H1 (cell line): ENCODE measurements at regions not wholly inside any gene's neighbourhood (a gene's known extent, or its start where the extent isn't known, plus 50 kb on each side); places are given as distances from the start of the nearest gene placed in this dataset.

Experiments used
- CTCF ChIA-PET: fragments of 300-600 bp; sonication (Branson Sonifier 250); formaldehyde crosslinking; loops from one replicate; lab custom pipeline; 2021; ENCODE audit not compliant: partially characterized antibody; lab: Charles Lee
- POLR2A ChIA-PET: fragments of 300-600 bp; sonication (Branson Sonifier 250); formaldehyde crosslinking; loops from one replicate; lab custom pipeline; 2021; ENCODE audit warnings: inconsistent platforms; ENCODE audit not compliant: partially characterized antibody; lab: Charles Lee
- DNase-seq, 2 experiments: peaks; one replicate each; pipeline versions ENCODE4 v3.0.0 to v3.0.0-alpha.2; 2010 to 2022; ENCODE audit warnings: low spot score in 2 of 2, low read depth in 1 of 2, mixed read lengths in 1 of 2
- FAIRE-seq: peaks from 2 replicates; lab custom pipeline; 2011; peaks lifted over from hg19 to GRCh38; lab: Jason Lieb, UNC
- H2AFZ ChIP-seq: 2 replicates; pipeline ENCODE4 v1.8.1; 2012; ENCODE audit warnings: low read length, inconsistent platforms
- H2AK5ac ChIP-seq: 2 replicates; pipeline ENCODE4 v1.6.1; 2013; ENCODE audit warnings: low read depth, low read length
- H2BK120ac ChIP-seq: replicated peaks from 2 replicates; pipeline ENCODE3; 2013; ENCODE audit warnings: low read depth, low read length, inconsistent platforms
- H2BK12ac ChIP-seq: 2 replicates; pipeline ENCODE4 v1.6.1; 2013; ENCODE audit warnings: low read depth, low read length
- H2BK15ac ChIP-seq: 2 replicates; pipeline ENCODE4 v1.6.1; 2013; ENCODE audit warnings: low read length
- H2BK20ac ChIP-seq: 2 replicates; pipeline ENCODE4 v1.6.1; 2013; ENCODE audit warnings: low read length
- H2BK5ac ChIP-seq: 2 replicates; pipeline ENCODE4 v1.6.1; 2013; ENCODE audit warnings: low read depth, low read length
- H3K14ac ChIP-seq: 2 replicates; pipeline ENCODE4 v1.6.1; 2013; ENCODE audit warnings: inconsistent platforms; ENCODE audit not compliant: insufficient read length
- H3K18ac ChIP-seq: 2 replicates; pipeline ENCODE4 v1.6.1; 2013; ENCODE audit warnings: low read length; ENCODE audit errors: extremely low read depth
- H3K23ac ChIP-seq: 2 replicates; pipeline ENCODE4 v1.6.1; 2013; ENCODE audit warnings: inconsistent platforms; ENCODE audit not compliant: insufficient read length
- H3K23me2 ChIP-seq: 2 replicates; pipeline ENCODE4 v1.6.1; 2013; ENCODE audit warnings: low read depth, low read length
- H3K27ac ChIP-seq: 2 replicates; pipeline ENCODE4 v1.6.1; 2011; ENCODE audit warnings: low read depth, low read length, inconsistent platforms
- H3K27me3 ChIP-seq, 4 experiments: replicated peaks in 1 of 4; 1 replicate in 1 of 4; 2 replicates in 3 of 4; pipeline versions ENCODE4 v1.6.1 to v1.8.1; 2011 to 2013; ENCODE audit warnings: low read length in 3 of 4, mild to moderate bottlenecking in 3 of 4, inconsistent platforms in 2 of 4, mixed read lengths in 2 of 4, moderate library complexity in 1 of 4; ENCODE audit not compliant: control insufficient read depth in 3 of 4, insufficient read depth in 3 of 4; ENCODE audit errors: extremely low read depth in 1 of 4
- H3K36me3 ChIP-seq, 4 experiments: 2 replicates each; pipeline versions ENCODE4 v1.6.1 to v1.8.1; 2011 to 2013; ENCODE audit warnings: mild to moderate bottlenecking in 4 of 4, low read length in 3 of 4, moderate library complexity in 2 of 4, control low read depth in 1 of 4, inconsistent platforms in 1 of 4; ENCODE audit not compliant: insufficient read depth in 4 of 4, control insufficient read depth in 2 of 4
- H3K4ac ChIP-seq: replicated peaks from 2 replicates; pipeline ENCODE3; 2013; ENCODE audit warnings: low read length, low read depth, mixed read lengths, inconsistent platforms; ENCODE audit not compliant: insufficient read length
- H3K4me1 ChIP-seq, 4 experiments: replicated peaks in 1 of 4; 1 replicate in 1 of 4; 2 replicates in 3 of 4; pipeline versions ENCODE4 v1.6.1 to v1.8.1; 2011 to 2013; ENCODE audit warnings: low read length in 3 of 4, inconsistent platforms in 2 of 4, mixed read lengths in 1 of 4; ENCODE audit not compliant: insufficient read depth in 4 of 4, control insufficient read depth in 3 of 4
- H3K4me2 ChIP-seq, 2 experiments: 2 replicates each; pipeline versions ENCODE4 v1.6.1 to v1.8.1; 2011 to 2013; ENCODE audit warnings: low read depth in 2 of 2, low read length in 2 of 2, control low read depth in 1 of 2, inconsistent platforms in 1 of 2, mild to moderate bottlenecking in 1 of 2; ENCODE audit not compliant: insufficient read depth in 1 of 2
- H3K4me3 ChIP-seq, 4 experiments: fragments of 200-600, 300-600 bp in 1 of 4; sonication (generic), shearing (Covaris generic), sonication (Bioruptor Twin) in 1 of 4; 2 replicates each; pipeline versions ENCODE4 v1.5.1 to v1.8.1; 2011 to 2016; ENCODE audit warnings: low read length in 4 of 4, low read depth in 3 of 4, control low read depth in 2 of 4, inconsistent platforms in 2 of 4, mild to moderate bottlenecking in 2 of 4, mixed read lengths in 1 of 4, moderate library complexity in 1 of 4; ENCODE audit not compliant: insufficient read depth in 2 of 4; ENCODE audit errors: extremely low read depth in 1 of 4
- H3K56ac ChIP-seq: replicated peaks from 2 replicates; pipeline ENCODE3; 2013; ENCODE audit warnings: low read depth, mild to moderate bottlenecking, mixed read lengths, low read length, inconsistent platforms; ENCODE audit not compliant: insufficient read length
- H3K79me1 ChIP-seq: 2 replicates; pipeline ENCODE4 v1.6.1; 2013; ENCODE audit warnings: low read depth, low read length, control low read depth
- H3K79me2 ChIP-seq, 2 experiments: 2 replicates each; pipeline versions ENCODE4 v1.6.1 to v1.8.1; 2012 to 2013; ENCODE audit warnings: low read length in 2 of 2, mild to moderate bottlenecking in 2 of 2, inconsistent platforms in 1 of 2; ENCODE audit not compliant: insufficient read depth in 2 of 2, control insufficient read depth in 1 of 2
- H3K9ac ChIP-seq, 4 experiments: replicated peaks in 1 of 4; 1 replicate in 1 of 4; 2 replicates in 3 of 4; pipeline versions ENCODE4 v1.6.1 to v1.8.1; 2011 to 2013; ENCODE audit warnings: low read depth in 3 of 4, low read length in 3 of 4, control low read depth in 2 of 4, mild to moderate bottlenecking in 2 of 4, moderate library complexity in 2 of 4, inconsistent platforms in 1 of 4; ENCODE audit errors: extremely low read depth in 1 of 4
- H3K9me3 ChIP-seq, 2 experiments: 2 replicates each; pipeline versions ENCODE4 v1.6.1 to v1.8.1; 2012 to 2013; ENCODE audit warnings: mild to moderate bottlenecking in 2 of 2, moderate library complexity in 2 of 2, control low read depth in 1 of 2, inconsistent platforms in 1 of 2, low read depth in 1 of 2, low read length in 1 of 2, mixed read lengths in 1 of 2; ENCODE audit not compliant: insufficient read depth in 2 of 2
- H4K20me1 ChIP-seq, 2 experiments: replicated peaks in 1 of 2; 2 replicates each; pipeline versions ENCODE3 to v1.8.1; 2011 to 2013; ENCODE audit warnings: inconsistent platforms in 2 of 2, low read length in 2 of 2, mild to moderate bottlenecking in 1 of 2; ENCODE audit not compliant: insufficient read depth in 2 of 2, control insufficient read depth in 1 of 2
- H4K5ac ChIP-seq: 2 replicates; pipeline ENCODE4 v1.6.1; 2013; ENCODE audit warnings: low read length, low read depth, mixed read lengths, inconsistent platforms; ENCODE audit not compliant: insufficient read length
- H4K8ac ChIP-seq: 2 replicates; pipeline ENCODE4 v1.8.0; 2013; ENCODE audit warnings: mild to moderate bottlenecking, moderate library complexity, low read length, inconsistent platforms; ENCODE audit not compliant: insufficient read depth; ENCODE audit errors: extremely low read depth
- H4K91ac ChIP-seq: replicated peaks from 2 replicates; pipeline ENCODE3; 2013; ENCODE audit warnings: low read length, mixed read lengths, inconsistent platforms; ENCODE audit not compliant: insufficient read length
- BACH1 ChIP-seq: IDR thresholded peaks from 2 replicates; pipeline ENCODE4 v1.6.1; 2012; ENCODE audit warnings: low read length, improper control_type of control experiment
- CHD1 ChIP-seq: IDR thresholded peaks from 2 replicates; pipeline ENCODE4 v1.6.1; 2012; ENCODE audit warnings: low read depth, low read length, improper control_type of control experiment
- CHD2 ChIP-seq: IDR thresholded peaks from 2 replicates; pipeline ENCODE4 v1.6.1; 2012; ENCODE audit warnings: low read length, improper control_type of control experiment
- EZH2 ChIP-seq: fragments of 200-600 bp; sonication (generic); IDR thresholded peaks from 2 replicates; pipeline ENCODE4 v1.7.1; 2012; ENCODE audit warnings: low read depth, mild to moderate bottlenecking, moderate library complexity, low read length, inconsistent platforms; ENCODE audit not compliant: severe bottlenecking
- FOSL1 ChIP-seq: IDR thresholded peaks from 2 replicates; pipeline ENCODE4 v1.6.1; 2011; ENCODE audit warnings: mild to moderate bottlenecking, low read depth, low read length, moderate library complexity; ENCODE audit not compliant: insufficient read depth
- MAFK ChIP-seq: IDR thresholded peaks from 2 replicates; pipeline ENCODE4 v1.6.1; 2012; ENCODE audit warnings: low read depth, mild to moderate bottlenecking, improper control_type of control experiment, low read length
- TEAD4 ChIP-seq: IDR thresholded peaks from 2 replicates; pipeline ENCODE4 v1.6.1; 2012; ENCODE audit warnings: low read depth, low read length, inconsistent platforms, mixed read lengths
- WGBS, 2 experiments: shearing (Covaris generic) in 1 of 2; methylation state at CpG; one replicate each; pipeline versions ENCODE4 v1.1.6 to v1.1.7; 2013 to 2015; ENCODE audit warnings: low lambda C conversion rate in 2 of 2, mixed read lengths in 2 of 2, inconsistent platforms in 1 of 2, low coverage in 1 of 2, missing lambda C conversion rate in 1 of 2; ENCODE audit not compliant: insufficient replicate concordance in 2 of 2, insufficient coverage in 1 of 2, insufficient read length in 1 of 2; ENCODE audit errors: extremely low coverage in 1 of 2, missing lambda C conversion rate in 1 of 2; 5-methylcytosine and 5-hydroxymethylcytosine counted together
- TF ChIP-seq, protein P1 (sequence below), 3 experiments: IDR thresholded peaks; 1 replicate in 2 of 3; 2 replicates in 1 of 3; pipeline versions ENCODE4 v1.5.1 to v1.6.1; 2011; ENCODE audit warnings: low read length in 3 of 3, mild to moderate bottlenecking in 3 of 3, inconsistent platforms in 2 of 3, low read depth in 1 of 3, moderate library complexity in 1 of 3; ENCODE audit not compliant: insufficient read depth in 1 of 3; ENCODE audit errors: control extremely low read depth in 1 of 3

DNA sequence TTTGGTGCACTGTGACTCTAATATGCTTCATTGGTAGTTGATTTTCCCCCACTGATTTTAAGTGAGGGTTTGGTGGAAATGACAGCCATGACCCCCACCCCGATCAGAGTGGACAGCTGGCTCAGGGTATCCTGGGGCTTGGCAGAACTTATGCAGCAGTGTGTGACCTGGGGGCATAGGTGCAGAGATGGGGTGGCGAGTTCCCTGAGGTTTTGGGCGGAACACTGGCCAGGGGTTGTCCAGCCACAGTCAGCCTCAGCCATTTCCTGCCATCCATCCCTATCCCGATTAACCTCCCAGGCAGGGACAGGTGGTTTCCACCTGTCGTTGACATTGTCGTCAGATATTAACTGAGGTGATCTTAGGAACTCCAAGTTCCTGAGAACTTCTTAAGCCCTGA lies 155.8 kb upstream of the CHST15 start:
- no peak overlapping the region for H3K14ac ChIP-seq
- H3K23ac ChIP-seq = no peak overlapping the region
- H2AK5ac ChIP-seq = no peak overlapping the region
- CTCF ChIA-PET = interaction anchor here (0.7 to 3.1 kb wide), 16 partner anchors 9 to 189 kb away, joined by 3 to 29 read pairs (median 4); no protein-coding TSS in a partner anchor
- no peak overlapping the region for H3K18ac ChIP-seq
- no peak overlapping the region for H4K5ac ChIP-seq
- TF ChIP-seq EZH2 (no peak), BACH1 (no peak), FOSL1 (no peak), TEAD4 (no peak), CHD1 (no peak), MAFK (no peak), CHD2 (no peak)
- TF ChIP-seq, protein P1, sequence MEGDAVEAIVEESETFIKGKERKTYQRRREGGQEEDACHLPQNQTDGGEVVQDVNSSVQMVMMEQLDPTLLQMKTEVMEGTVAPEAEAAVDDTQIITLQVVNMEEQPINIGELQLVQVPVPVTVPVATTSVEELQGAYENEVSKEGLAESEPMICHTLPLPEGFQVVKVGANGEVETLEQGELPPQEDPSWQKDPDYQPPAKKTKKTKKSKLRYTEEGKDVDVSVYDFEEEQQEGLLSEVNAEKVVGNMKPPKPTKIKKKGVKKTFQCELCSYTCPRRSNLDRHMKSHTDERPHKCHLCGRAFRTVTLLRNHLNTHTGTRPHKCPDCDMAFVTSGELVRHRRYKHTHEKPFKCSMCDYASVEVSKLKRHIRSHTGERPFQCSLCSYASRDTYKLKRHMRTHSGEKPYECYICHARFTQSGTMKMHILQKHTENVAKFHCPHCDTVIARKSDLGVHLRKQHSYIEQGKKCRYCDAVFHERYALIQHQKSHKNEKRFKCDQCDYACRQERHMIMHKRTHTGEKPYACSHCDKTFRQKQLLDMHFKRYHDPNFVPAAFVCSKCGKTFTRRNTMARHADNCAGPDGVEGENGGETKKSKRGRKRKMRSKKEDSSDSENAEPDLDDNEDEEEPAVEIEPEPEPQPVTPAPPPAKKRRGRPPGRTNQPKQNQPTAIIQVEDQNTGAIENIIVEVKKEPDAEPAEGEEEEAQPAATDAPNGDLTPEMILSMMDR (IDR thresholded peaks at IDR 0.05; ENCODE audit: control extremely low read depth in 1 of 3, insufficient read depth in 1 of 3, low read depth in 1 of 3, low read length in 3 of 3) = no peak
- H3K9ac ChIP-seq = no peak overlapping the region
- no peak overlapping the region for H3K27ac ChIP-seq
- no peak overlapping the region for H2BK20ac ChIP-seq
- no peak overlapping the region for H3K4me2 ChIP-seq
- H4K91ac ChIP-seq = no peak overlapping the region
- no peak overlapping the region for H2BK120ac ChIP-seq
- no peak overlapping the region for H2BK5ac ChIP-seq
- no peaks in the 10 kb centered on the region for H3K9me3 ChIP-seq
- no peak overlapping the region for H2BK12ac ChIP-seq
- no peak overlapping the region for H2BK15ac ChIP-seq
- no peaks in the 10 kb centered on the region for H3K4me1 ChIP-seq
- H4K8ac ChIP-seq = no peak overlapping the region
- H3K36me3 ChIP-seq = no peaks in the 10 kb centered on the region
- no peak for DNase-seq
- no peak overlapping the region for H3K4me3 ChIP-seq
- 83% methylated on average over 6 of the region's 6 CpGs; no CpG with 5 or more reads in 1 of the 2 experiments for WGBS, 2 experiments
- POLR2A ChIA-PET = no interaction called here
- no peak for FAIRE-seq
- H3K27me3 ChIP-seq = no peaks in the 10 kb centered on the region; a peak in 2 of 7 replicates
- no peak overlapping the region for H3K56ac ChIP-seq
- H3K4ac ChIP-seq = no peak overlapping the region
- no peaks in the 10 kb centered on the region for H4K20me1 ChIP-seq
- H3K79me2 ChIP-seq = no peaks in the 10 kb centered on the region
- no peak overlapping the region for H2AFZ ChIP-seq
- H3K23me2 ChIP-seq = no peaks in the 10 kb centered on the region
- H3K79me1 ChIP-seq = no peaks in the 10 kb centered on the region
